SK-N-SH treated with all-trans-retinoic acid at 6 μM for 48 hours (cell line): ENCODE measurements at regions not wholly inside any gene's neighbourhood (a gene's known extent, or its start where the extent isn't known, plus 50 kb on each side); places are given as distances from the start of the nearest gene placed in this dataset.

ENCODE experiments used
- ATAC-seq: fragments of 200-7000 bp; cut with Tn5 transposase; 3 replicates; pipeline ENCODE4 v1.9.1; 2020; ENCODE audit warnings: mild to moderate bottlenecking, moderate library complexity
- ARNTL ChIP-seq: fragments of 450-650 bp; formaldehyde crosslinking; IDR thresholded peaks from 2 replicates; pipeline ENCODE4 v1.5.0; 2020; ENCODE audit warnings: low read depth, mild to moderate bottlenecking, moderate library complexity, borderline replicate concordance
- BACH2 ChIP-seq: fragments of 250-450 bp; sonication (Bioruptor Pico); IDR thresholded peaks from 2 replicates; pipeline ENCODE4 v1.9.0; 2021; ENCODE audit warnings: mild to moderate bottlenecking, borderline replicate concordance
- CREB5 ChIP-seq: fragments of 250-450 bp; sonication (Bioruptor Pico); IDR thresholded peaks from 2 replicates; pipeline ENCODE4 v1.5.1; 2020; ENCODE audit warnings: low read depth, mild to moderate bottlenecking, moderate library complexity
- CSDC2 ChIP-seq: fragments of 250-450 bp; sonication (Bioruptor Pico); IDR thresholded peaks from 2 replicates; pipeline ENCODE4 v1.5.0; 2020; ENCODE audit warnings: mild to moderate bottlenecking, moderate library complexity
- ESRRG ChIP-seq: fragments of 250-450 bp; sonication (Bioruptor Pico); IDR thresholded peaks from 2 replicates; pipeline ENCODE4 v1.6.1; 2021; ENCODE audit warnings: mild to moderate bottlenecking
- GLIS3 ChIP-seq: fragments of 250-450 bp; sonication (Bioruptor Pico); IDR thresholded peaks from 2 replicates; pipeline ENCODE4 v1.5.0; 2020; ENCODE audit warnings: mild to moderate bottlenecking, moderate library complexity
- ISL1 ChIP-seq: fragments of 250-450 bp; sonication (Bioruptor Pico); IDR thresholded peaks from 2 replicates; pipeline ENCODE4 v2.1.2; 2022; ENCODE audit warnings: mild to moderate bottlenecking, moderate library complexity
- OSR1 ChIP-seq: fragments of 250-450 bp; sonication (Bioruptor Pico); IDR thresholded peaks from 2 replicates; pipeline ENCODE4 v1.8.0; 2022; ENCODE audit warnings: moderate library complexity, mild to moderate bottlenecking, inconsistent platforms
- POU6F1 ChIP-seq: fragments of 250-450 bp; sonication (Bioruptor Pico); IDR thresholded peaks from 2 replicates; pipeline ENCODE4 v1.8.0; 2021; ENCODE audit warnings: low read depth, mild to moderate bottlenecking, moderate library complexity, borderline replicate concordance
- RARB ChIP-seq: fragments of 250-450 bp; sonication (Bioruptor Pico); IDR thresholded peaks from 2 replicates; pipeline ENCODE4 v1.8.0; 2021; ENCODE audit warnings: mild to moderate bottlenecking, moderate library complexity
- SNAI2 ChIP-seq: fragments of 250-450 bp; sonication (Bioruptor Pico); IDR thresholded peaks from 2 replicates; pipeline ENCODE4 v1.5.0; 2020; ENCODE audit warnings: mild to moderate bottlenecking, moderate library complexity
- TCF4 ChIP-seq: fragments of 250-450 bp; sonication (Bioruptor Pico); IDR thresholded peaks from 2 replicates; pipeline ENCODE4 v1.8.0; 2021; ENCODE audit warnings: mild to moderate bottlenecking, moderate library complexity, borderline replicate concordance
- TOX ChIP-seq: fragments of 250-450 bp; sonication (Bioruptor Pico); IDR thresholded peaks from 2 replicates; pipeline ENCODE4 v1.8.0; 2021; ENCODE audit warnings: mild to moderate bottlenecking, moderate library complexity, borderline replicate concordance
- TSHZ2 ChIP-seq: fragments of 250-450 bp; sonication (Bioruptor Pico); IDR thresholded peaks from 2 replicates; pipeline ENCODE4 v1.5.0; 2020; ENCODE audit warnings: mild to moderate bottlenecking, moderate library complexity
- ZC3H10 ChIP-seq: fragments of 250-450 bp; sonication (Bioruptor Pico); IDR thresholded peaks from 2 replicates; pipeline ENCODE4 v1.5.1; 2021; ENCODE audit warnings: mild to moderate bottlenecking, moderate library complexity
- ZFP3 ChIP-seq: fragments of 250-450 bp; sonication (Bioruptor Pico); IDR thresholded peaks from 2 replicates; pipeline ENCODE4 v1.5.0; 2020; ENCODE audit warnings: mild to moderate bottlenecking, moderate library complexity
- ZFP30 ChIP-seq: fragments of 450-650 bp; formaldehyde crosslinking; IDR thresholded peaks from 2 replicates; pipeline ENCODE4 v1.5.0; 2022; ENCODE audit warnings: mild to moderate bottlenecking, moderate library complexity
- ZNF70 ChIP-seq: fragments of 450-650 bp; formaldehyde crosslinking; IDR thresholded peaks from 2 replicates; pipeline ENCODE4 v1.5.0; 2020; ENCODE audit warnings: mild to moderate bottlenecking, moderate library complexity
- ZNF8 ChIP-seq: fragments of 450-650 bp; formaldehyde crosslinking; IDR thresholded peaks from 2 replicates; pipeline ENCODE4 v1.5.0; 2020; ENCODE audit warnings: mild to moderate bottlenecking, moderate library complexity

- TF ChIP-seq BACH2 (CRISPR knock-in tag) (no peak), ARNTL (CRISPR knock-in tag) (no peak), ESRRG (no peak), SNAI2 (CRISPR knock-in tag) (no peak), ZC3H10 (CRISPR knock-in tag) (no peak), CSDC2 (no peak), ZNF70 (CRISPR knock-in tag) (no peak), OSR1 (CRISPR knock-in tag) (no peak), TSHZ2 (no peak), TOX (CRISPR knock-in tag) (no peak), POU6F1 (CRISPR knock-in tag) (no peak), ZFP30 (CRISPR knock-in tag) (no peak)
- ATAC-seq, result no peak
Observed at GRCh38 chr1:13878021-13878420, 178.0 kb downstream of the PRDM2 start.

GRCh38 chr1:13878451-13878850 is 178.5 kb downstream of the PRDM2 start:
- ATAC-seq, result no peak
- no peak for TF ChIP-seq RARB
- TF ChIP-seq TCF4 (CRISPR knock-in tag), result no peak
- no peak for TF ChIP-seq CSDC2
- no peak for TF ChIP-seq TOX (CRISPR knock-in tag)
- no peak for TF ChIP-seq CREB5
- no peak for TF ChIP-seq BACH2 (CRISPR knock-in tag)
- TF ChIP-seq ARNTL (CRISPR knock-in tag), result no peak
- TF ChIP-seq ESRRG, result no peak
- no peak for TF ChIP-seq ISL1 (CRISPR knock-in tag)
- no peak for TF ChIP-seq GLIS3
- no peak for TF ChIP-seq ZC3H10 (CRISPR knock-in tag)
- TF ChIP-seq POU6F1 (CRISPR knock-in tag), result no peak

GRCh38 chr1:13881385-13882088 is 181.5 kb downstream of the PRDM2 start:
- TF ChIP-seq CSDC2 (no peak), OSR1 (CRISPR knock-in tag) (no peak), TSHZ2 (no peak), ZNF8 (no peak), ZFP3 (CRISPR knock-in tag) (no peak), ZC3H10 (CRISPR knock-in tag) (no peak)
- ATAC-seq, result no peak
